ENCODE measurements at regions not wholly inside any gene's neighbourhood (a gene's known extent, or its start where the extent isn't known, plus 50 kb on each side); places are given as distances from the start of the nearest gene placed in this dataset.

GRCh38 chr1:87941337-87941946, 612.8 kb downstream of the LMO4 start:
- H3K4me3 ChIP-seq (ENCODE audit: low read depth, low read length) = no peak overlapping the region
- no peak for TF ChIP-seq CTCF (IDR thresholded peaks at IDR 0.05; ENCODE audit: insufficient read depth, low read length)
- DNase-seq (ENCODE audit: low read depth) = no peak

GRCh38 chr1:87942165-87942564, 613.5 kb downstream of the LMO4 start:
- peak; percentile 90 for DNase-seq (ENCODE audit: low read depth)
- TF ChIP-seq CTCF (IDR thresholded peaks at IDR 0.05; ENCODE audit: insufficient read depth, low read length) = no peak

GRCh38 chr1:87949711-87950110, 621.0 kb downstream of the LMO4 start:
- no peak overlapping the region for H3K4me3 ChIP-seq (ENCODE audit: low read depth, low read length)
- TF ChIP-seq CTCF (IDR thresholded peaks at IDR 0.05; ENCODE audit: insufficient read depth, low read length) = no peak
- no peak for DNase-seq (ENCODE audit: low read depth)

More at GRCh38 chr1:87942165-87942564, 613.5 kb downstream of the LMO4 start:
- H3K4me3 ChIP-seq (ENCODE audit: low read depth, low read length) = no peak overlapping the region

GRCh38 chr1:87950369-87950768, 621.7 kb downstream of the LMO4 start:
- DNase-seq (ENCODE audit: low read depth) = no peak
- H3K4me3 ChIP-seq (ENCODE audit: low read depth, low read length) = no peak overlapping the region
- no peak for TF ChIP-seq CTCF (IDR thresholded peaks at IDR 0.05; ENCODE audit: insufficient read depth, low read length)

GRCh38 chr1:87951409-87951808, 622.7 kb downstream of the LMO4 start:
- H3K4me3 ChIP-seq (ENCODE audit: low read depth, low read length) = no peak overlapping the region
- no peak for DNase-seq (ENCODE audit: low read depth)
- no peak for TF ChIP-seq CTCF (IDR thresholded peaks at IDR 0.05; ENCODE audit: insufficient read depth, low read length)

- DNase-seq (ENCODE audit: low read depth) = peak; percentile 43
These were observed 623.2 kb downstream of the LMO4 start for GRCh38 chr1:87951852-87952251.

More at GRCh38 chr1:87951852-87952251, 623.2 kb downstream of the LMO4 start:
- H3K4me3 ChIP-seq (ENCODE audit: low read depth, low read length) = no peak overlapping the region
- no peak for TF ChIP-seq CTCF (IDR thresholded peaks at IDR 0.05; ENCODE audit: insufficient read depth, low read length)
